Astrocyte of the spinal cord (primary cell): ENCODE measurements at regions not wholly inside any gene's neighbourhood (a gene's known extent, or its start where the extent isn't known, plus 50 kb on each side); places are given as distances from the start of the nearest gene placed in this dataset.
A peak's percentile ranks its signal among the peaks of the same experiment; 100 is the strongest.

Experiments
- DNase-seq: peaks from one replicate; pipeline ENCODE4 v3.0.0; 2011; ENCODE audit warnings: low read depth, low spot score
- H3K4me3 ChIP-seq: 2 replicates; pipeline ENCODE4 v1.5.1; 2011; ENCODE audit warnings: low read depth, mild to moderate bottlenecking, low read length, moderate library complexity
- in situ Hi-C: cut with HindIII; loops from 2 replicates; pipeline ENCODE4 v1.10.0; 2017; ENCODE audit warnings: low sequenced_read_pairs
- TF ChIP-seq, protein P1 (sequence below): IDR thresholded peaks from 2 replicates; pipeline ENCODE4 v1.5.1; 2012; ENCODE audit warnings: low read depth, mild to moderate bottlenecking, low read length, inconsistent platforms

DNA sequence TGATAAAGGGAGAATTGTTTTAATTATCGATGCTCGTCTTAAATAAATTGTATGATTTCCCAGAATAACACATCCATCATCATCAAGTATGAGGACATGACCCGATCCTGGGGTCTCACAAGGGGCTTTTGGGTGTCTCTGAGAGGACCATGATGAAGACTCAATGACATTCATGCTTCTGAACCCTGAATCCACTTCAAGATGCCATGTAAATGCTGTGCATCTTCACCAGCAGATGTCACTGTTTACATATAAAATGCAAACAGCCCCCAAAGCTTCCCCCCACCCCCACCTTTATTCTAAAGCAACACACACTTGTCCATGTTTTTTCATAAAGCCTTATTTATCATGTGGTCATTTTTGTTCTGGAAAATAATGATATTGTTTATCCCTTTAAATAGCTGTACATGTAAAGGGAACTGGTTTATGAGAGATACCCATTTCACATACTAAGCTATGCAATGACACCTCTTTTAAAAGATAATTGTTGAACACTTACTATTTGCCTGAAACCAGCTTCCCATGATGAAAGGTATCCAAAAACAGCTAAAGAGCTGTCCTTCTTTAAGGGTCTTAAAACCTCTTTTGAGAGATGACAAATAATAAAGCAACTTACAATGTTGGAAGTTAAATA is 69.7 kb upstream of the UBE3A start:
- TF ChIP-seq, protein P1, sequence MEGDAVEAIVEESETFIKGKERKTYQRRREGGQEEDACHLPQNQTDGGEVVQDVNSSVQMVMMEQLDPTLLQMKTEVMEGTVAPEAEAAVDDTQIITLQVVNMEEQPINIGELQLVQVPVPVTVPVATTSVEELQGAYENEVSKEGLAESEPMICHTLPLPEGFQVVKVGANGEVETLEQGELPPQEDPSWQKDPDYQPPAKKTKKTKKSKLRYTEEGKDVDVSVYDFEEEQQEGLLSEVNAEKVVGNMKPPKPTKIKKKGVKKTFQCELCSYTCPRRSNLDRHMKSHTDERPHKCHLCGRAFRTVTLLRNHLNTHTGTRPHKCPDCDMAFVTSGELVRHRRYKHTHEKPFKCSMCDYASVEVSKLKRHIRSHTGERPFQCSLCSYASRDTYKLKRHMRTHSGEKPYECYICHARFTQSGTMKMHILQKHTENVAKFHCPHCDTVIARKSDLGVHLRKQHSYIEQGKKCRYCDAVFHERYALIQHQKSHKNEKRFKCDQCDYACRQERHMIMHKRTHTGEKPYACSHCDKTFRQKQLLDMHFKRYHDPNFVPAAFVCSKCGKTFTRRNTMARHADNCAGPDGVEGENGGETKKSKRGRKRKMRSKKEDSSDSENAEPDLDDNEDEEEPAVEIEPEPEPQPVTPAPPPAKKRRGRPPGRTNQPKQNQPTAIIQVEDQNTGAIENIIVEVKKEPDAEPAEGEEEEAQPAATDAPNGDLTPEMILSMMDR, result peak; percentile 65
- peak; percentile 61 for DNase-seq
- H3K4me3 ChIP-seq, result no peak overlapping the region
- in situ Hi-C loops, result no loop called here

DNA sequence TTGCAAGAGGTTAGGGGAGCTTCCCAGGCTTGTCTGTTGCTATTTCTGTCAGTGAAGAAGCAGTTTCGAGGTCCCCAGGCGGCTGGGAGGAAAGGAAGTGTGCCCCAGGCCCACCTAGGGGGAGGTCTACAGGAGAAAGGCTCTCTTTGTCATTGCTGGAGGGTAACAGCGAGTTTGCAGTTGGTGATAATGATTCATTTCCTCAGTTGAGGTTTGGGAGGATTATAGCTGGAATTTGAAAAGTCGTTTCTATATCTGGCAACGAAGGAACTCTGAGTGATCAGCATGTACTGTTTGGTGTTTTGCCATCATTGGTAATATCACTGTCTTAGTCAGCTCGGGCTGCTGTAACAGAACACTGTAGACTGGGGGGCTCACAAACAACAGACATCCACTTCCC is 65.5 kb upstream of the UBE3A start:
- TF ChIP-seq, protein P1, result no peak
- in situ Hi-C loops, result no loop called here
- peak; percentile 62 for DNase-seq
- no peak overlapping the region for H3K4me3 ChIP-seq

DNA sequence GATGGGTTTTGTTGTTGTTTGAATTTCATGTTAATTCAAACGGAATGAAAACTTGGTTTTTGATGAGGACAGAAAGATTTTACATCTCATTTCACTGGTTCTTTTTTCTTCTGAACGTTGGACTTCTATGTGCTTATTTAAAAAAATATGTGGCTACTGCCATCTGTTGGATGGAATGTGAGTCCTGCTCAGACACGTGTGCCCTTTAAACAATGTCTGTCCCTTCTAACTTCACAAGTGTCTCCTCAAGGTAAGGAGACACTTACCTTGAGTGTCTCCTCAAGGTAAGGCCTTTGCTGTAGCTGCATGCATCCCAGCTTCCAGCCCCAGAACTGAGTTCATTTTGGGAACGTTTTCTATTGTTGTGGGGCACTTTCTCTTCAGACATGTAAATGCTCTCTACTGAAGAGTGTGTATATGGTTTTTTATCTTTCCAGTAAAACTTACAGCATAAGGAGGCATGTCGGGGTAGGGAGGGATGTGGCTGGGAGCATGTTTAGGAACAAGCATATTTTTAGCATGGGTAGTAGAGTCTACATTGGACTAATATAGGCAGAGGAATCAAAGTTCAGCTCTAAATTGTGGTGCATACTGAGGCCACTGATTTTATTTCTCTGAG is 63.1 kb upstream of the UBE3A start:
- DNase-seq, result peak; percentile 31
- TF ChIP-seq, protein P1, result peak; percentile 43
- in situ Hi-C loops, result no loop called here
- no peak overlapping the region for H3K4me3 ChIP-seq

DNA sequence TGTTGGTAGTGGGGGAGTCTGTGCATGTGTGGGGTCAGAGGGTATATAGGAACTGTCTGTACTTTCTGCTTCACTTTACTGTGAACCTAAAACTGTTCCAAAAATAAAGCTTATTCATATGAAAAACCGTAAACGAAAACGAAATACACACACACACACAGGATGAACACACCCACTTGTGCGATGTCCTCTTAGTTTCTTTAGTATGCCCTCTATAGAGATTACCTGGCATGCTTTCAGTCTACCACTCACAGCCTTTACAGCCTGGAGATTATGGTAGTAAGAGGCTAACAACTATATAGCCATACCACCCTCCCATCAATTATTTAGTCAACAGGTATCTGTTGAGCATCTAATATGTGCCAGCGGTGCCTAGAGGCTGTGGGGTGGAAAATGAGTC is 60.0 kb upstream of the UBE3A start:
- H3K4me3 ChIP-seq, result no peak overlapping the region
- DNase-seq, result no peak
- in situ Hi-C loops, result no loop called here
- TF ChIP-seq, protein P1, result no peak

DNA sequence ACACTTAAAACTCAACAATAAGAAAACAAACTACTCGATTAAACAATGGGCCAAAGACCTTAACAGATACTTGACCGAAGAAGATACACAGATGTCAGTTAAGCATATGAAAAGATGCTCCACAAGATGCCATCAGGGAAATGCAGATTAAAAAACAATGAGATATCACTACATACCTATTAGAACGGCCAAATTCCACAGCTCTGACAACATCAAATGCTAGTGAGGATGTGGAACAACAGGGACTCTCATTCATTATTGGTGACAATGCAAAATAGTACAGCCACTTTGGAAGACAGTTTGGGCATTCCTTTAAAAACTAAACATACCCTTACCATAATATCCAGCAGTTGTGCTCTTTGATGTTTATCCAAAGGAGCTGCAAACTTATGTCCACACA is 59.1 kb upstream of the UBE3A start:
- no peak for DNase-seq
- H3K4me3 ChIP-seq, result no peak overlapping the region
- TF ChIP-seq, protein P1, result no peak
- in situ Hi-C loops, result no loop called here

DNA sequence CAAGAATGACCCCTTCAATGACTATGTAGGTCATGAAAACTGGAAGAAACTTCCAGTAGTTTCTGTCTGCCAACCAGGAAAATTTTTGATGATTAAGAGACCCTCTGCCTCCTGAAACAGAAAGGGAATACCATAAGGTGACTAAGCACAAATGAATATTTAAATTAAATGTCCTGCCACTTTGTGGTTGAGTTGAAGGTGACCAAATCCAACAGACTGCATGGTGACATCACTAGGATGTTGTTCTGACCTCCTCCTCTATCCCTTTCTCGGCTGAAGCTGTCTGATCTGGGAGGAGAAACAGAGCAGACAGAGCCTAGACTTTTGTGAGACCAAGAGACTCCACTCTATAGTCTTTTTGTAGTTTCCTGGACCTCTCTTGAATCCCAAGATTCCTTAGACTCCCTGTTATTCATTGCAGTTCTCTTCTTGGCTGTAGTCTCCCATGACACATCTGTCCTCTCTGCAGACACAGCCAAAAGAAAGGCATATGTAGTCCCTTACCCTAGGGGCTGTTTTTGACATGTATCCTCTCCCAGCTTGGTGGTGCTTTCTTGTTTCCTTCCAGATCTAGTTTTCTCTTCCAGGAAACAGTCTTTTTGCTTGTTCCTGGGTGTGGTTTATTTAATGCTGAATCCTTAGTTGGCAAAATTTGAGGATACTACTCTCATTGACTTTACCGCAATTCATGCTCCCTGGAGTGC is 55.2 kb upstream of the UBE3A start:
- in situ Hi-C loops, result no loop called here
- no peak for DNase-seq
- no peak overlapping the region for H3K4me3 ChIP-seq
- TF ChIP-seq, protein P1, result no peak
